ENCODE measurements at regions not wholly inside any gene's neighbourhood (a gene's known extent, or its start where the extent isn't known, plus 50 kb on each side); places are given as distances from the start of the nearest gene placed in this dataset.

- TF ChIP-seq CTCF (IDR thresholded peaks at IDR 0.05; ENCODE audit: low read length) (no peak), EZH2 (optimal IDR thresholded peaks at IDR 0.05; ENCODE audit: low read depth, low read length) (no peak), EZH2phosphoT487 (IDR thresholded peaks at IDR 0.05; ENCODE audit: low read length) (no peak)
Measured at GRCh38 chr5:135162661-135163265, 128.7 kb upstream of the PITX1 start.
